NCI-H187 (cell line): ENCODE measurements at regions not wholly inside any gene's neighbourhood (a gene's known extent, or its start where the extent isn't known, plus 50 kb on each side); places are given as distances from the start of the nearest gene placed in this dataset.
A peak's percentile ranks its signal among the peaks of the same experiment; 100 is the strongest.

Experiments
- DNase-seq, 2 experiments: peaks; one replicate each; lab custom pipeline; 2025; lab: John Stamatoyannopoulos, UW

- no peak for DNase-seq
Measured at GRCh38 chr2:12284487-12284886, 432.2 kb upstream of the TRIB2 start.

GRCh38 chr2:12286347-12286746 lies 430.4 kb upstream of the TRIB2 start:
- no peak for DNase-seq

GRCh38 chr2:12287220-12287751 lies 429.4 kb upstream of the TRIB2 start:
- DNase-seq: no peak

- DNase-seq: no peak
Measured at GRCh38 chr2:12288048-12288447, 428.7 kb upstream of the TRIB2 start.

GRCh38 chr2:12289120-12289802 lies 427.5 kb upstream of the TRIB2 start:
- DNase-seq: no peak

- no peak for DNase-seq
Measured at GRCh38 chr2:12291303-12291702, 425.4 kb upstream of the TRIB2 start.

- DNase-seq: no peak
Measured at GRCh38 chr2:12293874-12294273, 422.9 kb upstream of the TRIB2 start.

GRCh38 chr2:12295856-12296519 lies 420.7 kb upstream of the TRIB2 start:
- DNase-seq: no peak

GRCh38 chr2:12296915-12297314 lies 419.8 kb upstream of the TRIB2 start:
- no peak for DNase-seq

GRCh38 chr2:12298352-12298751 lies 418.4 kb upstream of the TRIB2 start:
- DNase-seq: no peak

GRCh38 chr2:12299431-12299830 lies 417.3 kb upstream of the TRIB2 start:
- DNase-seq: no peak

- DNase-seq: no peak
Measured at GRCh38 chr2:12300019-12300602, 416.6 kb upstream of the TRIB2 start.

GRCh38 chr2:12300927-12301326 lies 415.8 kb upstream of the TRIB2 start:
- no peak for DNase-seq

- no peak for DNase-seq
Measured at GRCh38 chr2:12302140-12302539, 414.6 kb upstream of the TRIB2 start.

GRCh38 chr2:12302691-12303090 lies 414.0 kb upstream of the TRIB2 start:
- no peak for DNase-seq

- DNase-seq: peak; percentile 87 to 88
Measured at GRCh38 chr2:12303181-12304030, 413.3 kb upstream of the TRIB2 start.

GRCh38 chr2:12304564-12305171 lies 412.1 kb upstream of the TRIB2 start:
- no peak for DNase-seq

- DNase-seq: no peak
Measured at GRCh38 chr2:12305931-12306330, 410.8 kb upstream of the TRIB2 start.

- no peak for DNase-seq
Measured at GRCh38 chr2:12310399-12310798, 406.3 kb upstream of the TRIB2 start.

- DNase-seq: no peak
Measured at GRCh38 chr2:12313445-12314126, 403.1 kb upstream of the TRIB2 start.

GRCh38 chr2:12314127-12314760 lies 402.5 kb upstream of the TRIB2 start:
- DNase-seq: no peak
